ENCODE measurements at regions not wholly inside any gene's neighbourhood (a gene's known extent, or its start where the extent isn't known, plus 50 kb on each side); places are given as distances from the start of the nearest gene placed in this dataset.

DNA sequence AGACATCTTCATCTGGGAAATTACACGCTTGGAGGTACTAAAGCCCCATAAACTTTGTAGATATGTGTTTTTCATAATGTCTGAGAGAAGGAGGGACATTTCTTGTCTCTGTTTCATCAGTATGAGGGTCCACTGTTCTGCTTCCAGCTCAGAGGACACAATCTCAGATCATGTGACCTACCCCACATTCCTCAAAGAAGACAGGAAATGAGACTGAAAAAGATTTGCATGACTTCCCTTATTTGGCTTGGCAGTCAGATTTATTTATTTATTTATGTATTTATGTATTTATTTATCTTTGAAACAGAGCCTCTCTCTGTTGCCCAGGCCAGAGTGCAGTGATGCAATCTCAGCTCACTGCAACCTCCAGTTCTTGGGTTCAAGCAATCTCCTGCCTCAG, 463.7 kb upstream of the RGPD4 start:
- TF ChIP-seq, protein P1, sequence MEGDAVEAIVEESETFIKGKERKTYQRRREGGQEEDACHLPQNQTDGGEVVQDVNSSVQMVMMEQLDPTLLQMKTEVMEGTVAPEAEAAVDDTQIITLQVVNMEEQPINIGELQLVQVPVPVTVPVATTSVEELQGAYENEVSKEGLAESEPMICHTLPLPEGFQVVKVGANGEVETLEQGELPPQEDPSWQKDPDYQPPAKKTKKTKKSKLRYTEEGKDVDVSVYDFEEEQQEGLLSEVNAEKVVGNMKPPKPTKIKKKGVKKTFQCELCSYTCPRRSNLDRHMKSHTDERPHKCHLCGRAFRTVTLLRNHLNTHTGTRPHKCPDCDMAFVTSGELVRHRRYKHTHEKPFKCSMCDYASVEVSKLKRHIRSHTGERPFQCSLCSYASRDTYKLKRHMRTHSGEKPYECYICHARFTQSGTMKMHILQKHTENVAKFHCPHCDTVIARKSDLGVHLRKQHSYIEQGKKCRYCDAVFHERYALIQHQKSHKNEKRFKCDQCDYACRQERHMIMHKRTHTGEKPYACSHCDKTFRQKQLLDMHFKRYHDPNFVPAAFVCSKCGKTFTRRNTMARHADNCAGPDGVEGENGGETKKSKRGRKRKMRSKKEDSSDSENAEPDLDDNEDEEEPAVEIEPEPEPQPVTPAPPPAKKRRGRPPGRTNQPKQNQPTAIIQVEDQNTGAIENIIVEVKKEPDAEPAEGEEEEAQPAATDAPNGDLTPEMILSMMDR (IDR thresholded peaks at IDR 0.05), result no peak
- no peak for TF ChIP-seq POLR2A (IDR thresholded peaks at IDR 0.05)
